K562 (cell line): ENCODE measurements at regions not wholly inside any gene's neighbourhood (a gene's known extent, or its start where the extent isn't known, plus 50 kb on each side); places are given as distances from the start of the nearest gene placed in this dataset.

Source experiments
- ATAC-seq: fragments of 200-7000 bp; cut with Tn5 transposase; 3 replicates; pipeline ENCODE4 v1.9.1; 2020; ENCODE audit warnings: moderate library complexity
- BruUV-seq: library from RNA; stranded (reverse); fragments of 400-500 nt; replicated peaks from 2 replicates; lab custom pipeline; 2021; lab: Mats Ljungman, UMichigan
- CTCF ChIA-PET: fragments of 300-600 bp; formaldehyde crosslinking; extraction: SDS; loops from one replicate; lab custom pipeline; 2021; ENCODE audit warnings: low intra/inter-chr PET ratio; lab: Yijun Ruan, JAX
- POLR2A ChIA-PET: fragments of 300-600, 350-650 bp; sonication (Branson Sonifier 250); formaldehyde crosslinking; extraction: SDS; loops from one replicate; lab custom pipeline; 2021; ENCODE audit warnings: antibody characterized with exemption, inconsistent platforms; lab: Yijun Ruan, JAX
- DNase-seq, 4 experiments: peaks; one replicate each; pipeline versions ENCODE4 v3.0.0 to v3.0.0-alpha.2; 2011 to 2018; ENCODE audit warnings: low spot score in 3 of 4, mixed read lengths in 3 of 4; ENCODE audit errors: extremely low read depth in 1 of 4
- FAIRE-seq: peaks from 2 replicates; lab custom pipeline; 2011; peaks lifted over from hg19 to GRCh38; lab: Jason Lieb, UNC
- H2AFZ ChIP-seq: 2 replicates; pipeline ENCODE4 v1.6.0; 2011; ENCODE audit warnings: low read depth, low read length, control low read depth, inconsistent platforms
- H3K27ac ChIP-seq: fragments of 200-600 bp; 3 replicates; pipeline ENCODE4 v1.8.0; 2011; ENCODE audit warnings: low read depth, mild to moderate bottlenecking, control low read depth, inconsistent platforms, low read length, moderate library complexity, mixed read lengths; ENCODE audit errors: extremely low read depth
- H3K27me3 ChIP-seq, 2 experiments: fragments of 300-600 bp in 1 of 2; 2 replicates in 1 of 2; 3 replicates in 1 of 2; pipeline versions ENCODE4 v1.6.0 to v1.8.0; 2011; ENCODE audit warnings: inconsistent platforms in 2 of 2, low read length in 2 of 2, mild to moderate bottlenecking in 1 of 2, mixed read lengths in 1 of 2, moderate library complexity in 1 of 2; ENCODE audit not compliant: control insufficient read depth in 2 of 2, insufficient read depth in 2 of 2
- H3K36me3 ChIP-seq: fragments of 300-600 bp; 3 replicates; pipeline ENCODE4 v1.8.0; 2011; ENCODE audit warnings: mild to moderate bottlenecking, low read length, inconsistent platforms; ENCODE audit not compliant: control insufficient read depth, insufficient read depth
- H3K4me1 ChIP-seq, 2 experiments: fragments of 200-600 bp in 1 of 2; replicated peaks in 1 of 2; 2 replicates in 1 of 2; 3 replicates in 1 of 2; pipeline versions ENCODE4 v1.5.1 to v1.8.0; 2011; ENCODE audit warnings: inconsistent platforms in 2 of 2, low read length in 2 of 2, mild to moderate bottlenecking in 1 of 2, mixed read lengths in 1 of 2, moderate library complexity in 1 of 2; ENCODE audit not compliant: control insufficient read depth in 2 of 2, insufficient read depth in 2 of 2
- H3K4me2 ChIP-seq: 2 replicates; pipeline ENCODE4 v1.6.1; 2011; ENCODE audit warnings: low read length, control low read depth, inconsistent platforms, mixed read lengths; ENCODE audit not compliant: insufficient read depth
- H3K4me3 ChIP-seq: fragments of 200-600 bp; sonication (generic), shearing (Covaris generic); 2 replicates; pipeline ENCODE4 v1.5.1; 2016; ENCODE audit warnings: control low read depth, inconsistent platforms
- H3K79me2 ChIP-seq: fragments of 200-600 bp; 3 replicates; pipeline ENCODE4 v1.8.0; 2011; ENCODE audit warnings: low read length, inconsistent platforms; ENCODE audit not compliant: control insufficient read depth, insufficient read depth
- H3K9ac ChIP-seq, 2 experiments: 2 replicates each; pipeline versions ENCODE4 v1.6.0 to v1.6.1; 2011; ENCODE audit warnings: low read depth in 2 of 2, low read length in 2 of 2, control low read depth in 1 of 2, inconsistent platforms in 1 of 2, mild to moderate bottlenecking in 1 of 2, mixed read lengths in 1 of 2; ENCODE audit not compliant: insufficient read depth in 1 of 2
- H3K9me1 ChIP-seq: one replicate; pipeline ENCODE4 v1.6.0; 2011; ENCODE audit warnings: inconsistent platforms, mild to moderate bottlenecking, low read length, moderate library complexity; ENCODE audit not compliant: control insufficient read depth, insufficient read depth
- H3K9me3 ChIP-seq: replicated peaks from 2 replicates; pipeline ENCODE4 v1.5.1; 2011; ENCODE audit warnings: low read depth, low read length, inconsistent platforms; ENCODE audit not compliant: control insufficient read depth, insufficient read depth
- H4K20me1 ChIP-seq: replicated peaks from 2 replicates; pipeline ENCODE4 v1.6.1; 2011; ENCODE audit warnings: low read length, inconsistent platforms, mixed read lengths; ENCODE audit not compliant: control insufficient read depth, insufficient read depth
- HLTF ChIP-seq: fragments of 450-650 bp; IDR thresholded peaks from 2 replicates; pipeline ENCODE4 v1.6.1; 2016
- PCBP1 ChIP-seq: fragments of 200-400 bp; formaldehyde crosslinking; IDR thresholded peaks from 2 replicates; pipeline ENCODE4 v1.6.1; 2018; ENCODE audit warnings: mild to moderate bottlenecking, low read depth, low read length; ENCODE audit not compliant: poor library complexity, severe bottlenecking
- SRSF3 ChIP-seq: fragments of 200-400 bp; formaldehyde crosslinking; IDR thresholded peaks from 2 replicates; pipeline ENCODE4 v1.6.1; 2016; ENCODE audit warnings: mild to moderate bottlenecking, low read length, moderate library complexity; ENCODE audit not compliant: insufficient read depth
- TEAD1 ChIP-seq, 2 experiments: fragments of 450-650 bp in 1 of 2; sonication (generic) in 1 of 2; formaldehyde crosslinking; IDR thresholded peaks; 2 replicates each; pipeline versions ENCODE4 v1.4.0 to v1.8.0; 2020 to 2022; ENCODE audit warnings: mild to moderate bottlenecking in 2 of 2, missing genetic modification reagents in 1 of 2
- WGBS: fragments of 100-300 bp; shearing (Covaris generic); methylation state at CpG from one replicate; pipeline ENCODE4 v1.1.6; 2016; ENCODE audit warnings: low coverage, mixed read lengths; ENCODE audit not compliant: insufficient coverage; ENCODE audit errors: missing lambda C conversion rate; 5-methylcytosine and 5-hydroxymethylcytosine counted together
- in situ Hi-C: fragments of 300-500 bp; cut with MboI; formaldehyde crosslinking; loops from 4 replicates; pipeline ENCODE4 v1.15.0; 2018; ENCODE audit warnings: inconsistent platforms, mixed read lengths
- intact Hi-C: fragments of 100-400 bp; cut with micrococcal nuclease; formaldehyde crosslinking; loops from 2 replicates; pipeline ENCODE4 v1.14.2; 2022
- TF ChIP-seq, protein P1 (sequence below): sonication (generic); formaldehyde crosslinking; IDR thresholded peaks from 2 replicates; pipeline ENCODE4 v1.8.0; 2022; ENCODE audit warnings: mild to moderate bottlenecking, missing genetic modification reagents
- TF ChIP-seq, protein P2 (sequence below): fragments of 250-450 bp; sonication (Bioruptor Pico); IDR thresholded peaks from 2 replicates; pipeline ENCODE4 v1.4.0; 2020
- TF ChIP-seq, protein P3 (sequence below): sonication (generic); formaldehyde crosslinking; IDR thresholded peaks from 2 replicates; pipeline ENCODE4 v1.8.1; 2023; ENCODE audit warnings: mild to moderate bottlenecking, missing genetic modification reagents
- TF ChIP-seq, protein P4 (sequence below), 2 experiments: fragments of 250-450 bp in 1 of 2; fragments of 450-650 bp in 1 of 2; sonication (Bioruptor Pico) in 1 of 2; IDR thresholded peaks; 2 replicates each; pipeline versions ENCODE4 v1.6.1 to v1.8.0; 2016 to 2021; ENCODE audit warnings: mild to moderate bottlenecking in 2 of 2, moderate library complexity in 2 of 2, missing compliant biosample characterization in 1 of 2, missing genetic modification characterization in 1 of 2

DNA sequence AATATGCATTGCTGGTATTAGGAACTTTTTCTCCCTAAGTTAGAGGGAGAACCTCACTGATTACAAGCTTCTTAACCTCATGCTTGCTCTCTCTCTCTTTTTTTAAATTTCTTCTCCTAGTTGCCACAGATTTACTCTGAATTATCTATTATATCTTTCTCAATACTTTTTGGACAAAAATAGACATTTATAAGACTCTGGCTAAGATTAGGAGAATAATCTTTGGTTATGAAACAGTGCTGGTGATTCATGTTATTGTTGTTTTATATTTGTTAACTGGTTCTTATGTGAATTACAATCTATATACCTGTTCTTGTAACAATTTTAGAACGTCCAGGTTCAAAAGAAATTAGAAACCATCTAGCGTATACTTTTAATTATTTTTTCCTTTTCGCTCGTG, 187.8 kb downstream of the OGFRL1 start (continued):
- TF ChIP-seq, protein P1, sequence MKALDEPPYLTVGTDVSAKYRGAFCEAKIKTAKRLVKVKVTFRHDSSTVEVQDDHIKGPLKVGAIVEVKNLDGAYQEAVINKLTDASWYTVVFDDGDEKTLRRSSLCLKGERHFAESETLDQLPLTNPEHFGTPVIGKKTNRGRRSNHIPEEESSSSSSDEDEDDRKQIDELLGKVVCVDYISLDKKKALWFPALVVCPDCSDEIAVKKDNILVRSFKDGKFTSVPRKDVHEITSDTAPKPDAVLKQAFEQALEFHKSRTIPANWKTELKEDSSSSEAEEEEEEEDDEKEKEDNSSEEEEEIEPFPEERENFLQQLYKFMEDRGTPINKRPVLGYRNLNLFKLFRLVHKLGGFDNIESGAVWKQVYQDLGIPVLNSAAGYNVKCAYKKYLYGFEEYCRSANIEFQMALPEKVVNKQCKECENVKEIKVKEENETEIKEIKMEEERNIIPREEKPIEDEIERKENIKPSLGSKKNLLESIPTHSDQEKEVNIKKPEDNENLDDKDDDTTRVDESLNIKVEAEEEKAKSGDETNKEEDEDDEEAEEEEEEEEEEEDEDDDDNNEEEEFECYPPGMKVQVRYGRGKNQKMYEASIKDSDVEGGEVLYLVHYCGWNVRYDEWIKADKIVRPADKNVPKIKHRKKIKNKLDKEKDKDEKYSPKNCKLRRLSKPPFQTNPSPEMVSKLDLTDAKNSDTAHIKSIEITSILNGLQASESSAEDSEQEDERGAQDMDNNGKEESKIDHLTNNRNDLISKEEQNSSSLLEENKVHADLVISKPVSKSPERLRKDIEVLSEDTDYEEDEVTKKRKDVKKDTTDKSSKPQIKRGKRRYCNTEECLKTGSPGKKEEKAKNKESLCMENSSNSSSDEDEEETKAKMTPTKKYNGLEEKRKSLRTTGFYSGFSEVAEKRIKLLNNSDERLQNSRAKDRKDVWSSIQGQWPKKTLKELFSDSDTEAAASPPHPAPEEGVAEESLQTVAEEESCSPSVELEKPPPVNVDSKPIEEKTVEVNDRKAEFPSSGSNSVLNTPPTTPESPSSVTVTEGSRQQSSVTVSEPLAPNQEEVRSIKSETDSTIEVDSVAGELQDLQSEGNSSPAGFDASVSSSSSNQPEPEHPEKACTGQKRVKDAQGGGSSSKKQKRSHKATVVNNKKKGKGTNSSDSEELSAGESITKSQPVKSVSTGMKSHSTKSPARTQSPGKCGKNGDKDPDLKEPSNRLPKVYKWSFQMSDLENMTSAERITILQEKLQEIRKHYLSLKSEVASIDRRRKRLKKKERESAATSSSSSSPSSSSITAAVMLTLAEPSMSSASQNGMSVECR (CRISPR knock-in tag) = no peak

DNA sequence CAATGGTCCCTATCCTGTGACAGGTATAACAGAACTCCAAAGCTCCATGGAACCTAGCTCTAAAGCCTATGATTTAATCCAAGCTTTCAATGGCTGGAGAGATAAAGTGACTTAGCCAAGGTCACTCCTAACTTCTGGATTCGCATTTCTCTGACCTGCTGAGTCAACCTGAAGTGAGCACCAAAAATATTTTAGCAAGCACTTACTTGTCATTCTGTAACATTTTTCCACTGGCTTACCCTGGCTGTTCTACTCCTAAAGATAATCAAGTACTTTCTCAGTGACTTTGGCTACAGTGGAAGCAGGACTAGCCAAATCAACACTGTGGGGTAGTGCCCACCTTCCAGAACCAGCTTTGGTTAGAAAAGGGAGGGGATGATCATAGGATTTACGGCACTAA, 188.3 kb downstream of the OGFRL1 start:
- intact Hi-C loops (no loop called here), in situ Hi-C loops (no loop called here)
- no peaks in the 10 kb centered on the region for H3K27me3 ChIP-seq
- H3K4me1 ChIP-seq = no peaks in the 10 kb centered on the region
- H3K4me2 ChIP-seq = no peak overlapping the region
- no TSS peak for BruUV-seq
- no peaks in the 10 kb centered on the region for H3K79me2 ChIP-seq
- no peak for DNase-seq
- CTCF ChIA-PET = no interaction called here
- H3K9me1 ChIP-seq = no peaks in the 10 kb centered on the region
- H3K36me3 ChIP-seq = no peaks in the 10 kb centered on the region
- FAIRE-seq = no peak
- no peak overlapping the region for H3K9ac ChIP-seq
- H3K27ac ChIP-seq = no peak overlapping the region
- 0% methylated on average over 2 of the region's 2 CpGs for WGBS
- ATAC-seq = no peak
- H2AFZ ChIP-seq = no peak overlapping the region
- H4K20me1 ChIP-seq = no peaks in the 10 kb centered on the region
- POLR2A ChIA-PET = no interaction called here
- no peaks in the 10 kb centered on the region for H3K9me3 ChIP-seq
- H3K4me3 ChIP-seq = no peak overlapping the region
- TF ChIP-seq HLTF (no peak), SRSF3 (no peak), PCBP1 (no peak), TEAD1 (CRISPR knock-in tag; IDR thresholded peaks at IDR 0.05) (no peak)
- TF ChIP-seq, protein P2, sequence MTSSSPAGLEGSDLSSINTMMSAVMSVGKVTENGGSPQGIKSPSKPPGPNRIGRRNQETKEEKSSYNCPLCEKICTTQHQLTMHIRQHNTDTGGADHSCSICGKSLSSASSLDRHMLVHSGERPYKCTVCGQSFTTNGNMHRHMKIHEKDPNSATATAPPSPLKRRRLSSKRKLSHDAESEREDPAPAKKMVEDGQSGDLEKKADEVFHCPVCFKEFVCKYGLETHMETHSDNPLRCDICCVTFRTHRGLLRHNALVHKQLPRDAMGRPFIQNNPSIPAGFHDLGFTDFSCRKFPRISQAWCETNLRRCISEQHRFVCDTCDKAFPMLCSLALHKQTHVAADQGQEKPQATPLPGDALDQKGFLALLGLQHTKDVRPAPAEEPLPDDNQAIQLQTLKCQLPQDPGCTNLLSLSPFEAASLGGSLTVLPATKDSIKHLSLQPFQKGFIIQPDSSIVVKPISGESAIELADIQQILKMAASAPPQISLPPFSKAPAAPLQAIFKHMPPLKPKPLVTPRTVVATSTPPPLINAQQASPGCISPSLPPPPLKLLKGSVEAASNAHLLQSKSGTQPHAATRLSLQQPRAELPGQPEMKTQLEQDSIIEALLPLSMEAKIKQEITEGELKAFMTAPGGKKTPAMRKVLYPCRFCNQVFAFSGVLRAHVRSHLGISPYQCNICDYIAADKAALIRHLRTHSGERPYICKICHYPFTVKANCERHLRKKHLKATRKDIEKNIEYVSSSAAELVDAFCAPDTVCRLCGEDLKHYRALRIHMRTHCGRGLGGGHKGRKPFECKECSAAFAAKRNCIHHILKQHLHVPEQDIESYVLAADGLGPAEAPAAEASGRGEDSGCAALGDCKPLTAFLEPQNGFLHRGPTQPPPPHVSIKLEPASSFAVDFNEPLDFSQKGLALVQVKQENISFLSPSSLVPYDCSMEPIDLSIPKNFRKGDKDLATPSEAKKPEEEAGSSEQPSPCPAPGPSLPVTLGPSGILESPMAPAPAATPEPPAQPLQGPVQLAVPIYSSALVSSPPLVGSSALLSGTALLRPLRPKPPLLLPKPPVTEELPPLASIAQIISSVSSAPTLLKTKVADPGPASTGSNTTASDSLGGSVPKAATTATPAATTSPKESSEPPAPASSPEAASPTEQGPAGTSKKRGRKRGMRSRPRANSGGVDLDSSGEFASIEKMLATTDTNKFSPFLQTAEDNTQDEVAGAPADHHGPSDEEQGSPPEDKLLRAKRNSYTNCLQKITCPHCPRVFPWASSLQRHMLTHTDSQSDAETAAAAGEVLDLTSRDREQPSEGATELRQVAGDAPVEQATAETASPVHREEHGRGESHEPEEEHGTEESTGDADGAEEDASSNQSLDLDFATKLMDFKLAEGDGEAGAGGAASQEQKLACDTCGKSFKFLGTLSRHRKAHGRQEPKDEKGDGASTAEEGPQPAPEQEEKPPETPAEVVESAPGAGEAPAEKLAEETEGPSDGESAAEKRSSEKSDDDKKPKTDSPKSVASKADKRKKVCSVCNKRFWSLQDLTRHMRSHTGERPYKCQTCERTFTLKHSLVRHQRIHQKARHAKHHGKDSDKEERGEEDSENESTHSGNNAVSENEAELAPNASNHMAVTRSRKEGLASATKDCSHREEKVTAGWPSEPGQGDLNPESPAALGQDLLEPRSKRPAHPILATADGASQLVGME (CRISPR knock-in tag) = no peak
- TF ChIP-seq, protein P3, sequence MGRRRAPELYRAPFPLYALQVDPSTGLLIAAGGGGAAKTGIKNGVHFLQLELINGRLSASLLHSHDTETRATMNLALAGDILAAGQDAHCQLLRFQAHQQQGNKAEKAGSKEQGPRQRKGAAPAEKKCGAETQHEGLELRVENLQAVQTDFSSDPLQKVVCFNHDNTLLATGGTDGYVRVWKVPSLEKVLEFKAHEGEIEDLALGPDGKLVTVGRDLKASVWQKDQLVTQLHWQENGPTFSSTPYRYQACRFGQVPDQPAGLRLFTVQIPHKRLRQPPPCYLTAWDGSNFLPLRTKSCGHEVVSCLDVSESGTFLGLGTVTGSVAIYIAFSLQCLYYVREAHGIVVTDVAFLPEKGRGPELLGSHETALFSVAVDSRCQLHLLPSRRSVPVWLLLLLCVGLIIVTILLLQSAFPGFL (CRISPR knock-in tag) = no peak
- TF ChIP-seq, protein P4, sequence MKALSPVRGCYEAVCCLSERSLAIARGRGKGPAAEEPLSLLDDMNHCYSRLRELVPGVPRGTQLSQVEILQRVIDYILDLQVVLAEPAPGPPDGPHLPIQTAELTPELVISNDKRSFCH (CRISPR knock-in tag; IDR thresholded peaks at IDR 0.05) = no peak
- TF ChIP-seq, protein P4 (tag; IDR thresholded peaks at IDR 0.05) = no peak
